HG03521 (cell line): ENCODE measurements at regions not wholly inside any gene's neighbourhood (a gene's known extent, or its start where the extent isn't known, plus 50 kb on each side); places are given as distances from the start of the nearest gene placed in this dataset.

Experiments used
- ATAC-seq: cut with Tn5 transposase; IDR thresholded peaks from one replicate; pipeline ENCODE4 v1.9.1; 2021; ENCODE audit warnings: mild to moderate bottlenecking, moderate library complexity; ENCODE audit not compliant: unreplicated experiment

GRCh38 chr2:145044491-145044890, 524.6 kb upstream of the ZEB2 start:
- ATAC-seq: no peak

- ATAC-seq: no peak
Measured at GRCh38 chr2:145043399-145043834, 523.5 kb upstream of the ZEB2 start.

GRCh38 chr2:145041706-145042105, 521.8 kb upstream of the ZEB2 start:
- no peak for ATAC-seq

GRCh38 chr2:145040433-145040832, 520.5 kb upstream of the ZEB2 start:
- no peak for ATAC-seq

- no peak for ATAC-seq
Measured at GRCh38 chr2:145038041-145038525, 518.2 kb upstream of the ZEB2 start.

- ATAC-seq: no peak
Measured at GRCh38 chr2:145036421-145037011, 516.6 kb upstream of the ZEB2 start.

GRCh38 chr2:145034511-145034910, 514.6 kb upstream of the ZEB2 start:
- no peak for ATAC-seq

GRCh38 chr2:145033438-145033837, 513.5 kb upstream of the ZEB2 start:
- no peak for ATAC-seq

- no peak for ATAC-seq
Measured at GRCh38 chr2:145032791-145033190, 512.9 kb upstream of the ZEB2 start.

GRCh38 chr2:145029873-145030272, 510.0 kb upstream of the ZEB2 start:
- no peak for ATAC-seq

- ATAC-seq: no peak
Measured at GRCh38 chr2:145029081-145029480, 509.2 kb upstream of the ZEB2 start.

- no peak for ATAC-seq
Measured at GRCh38 chr2:145028101-145028920, 508.4 kb upstream of the ZEB2 start.

- no peak for ATAC-seq
Measured at GRCh38 chr2:145026456-145027455, 506.8 kb upstream of the ZEB2 start.

GRCh38 chr2:145025382-145025781, 505.5 kb upstream of the ZEB2 start:
- no peak for ATAC-seq

GRCh38 chr2:145023334-145023934, 503.5 kb upstream of the ZEB2 start:
- no peak for ATAC-seq

GRCh38 chr2:145022666-145023333, 502.9 kb upstream of the ZEB2 start:
- ATAC-seq: no peak

- no peak for ATAC-seq
Measured at GRCh38 chr2:145021962-145022665, 502.2 kb upstream of the ZEB2 start.

GRCh38 chr2:145020694-145021093, 500.8 kb upstream of the ZEB2 start:
- ATAC-seq: no peak

- ATAC-seq: no peak
Measured at GRCh38 chr2:145020139-145020538, 500.2 kb upstream of the ZEB2 start.

GRCh38 chr2:145018502-145018901, 498.6 kb upstream of the ZEB2 start:
- no peak for ATAC-seq
